NCI-H1092 treated with DMSO at 0.1 percent for 48 hours (cell line): ENCODE measurements at regions not wholly inside any gene's neighbourhood (a gene's known extent, or its start where the extent isn't known, plus 50 kb on each side); places are given as distances from the start of the nearest gene placed in this dataset.
"Not testable (repeated sequence)": the region's sequence is repeated elsewhere in the genome, so short reads cannot be mapped to it uniquely, and the experiment has no call there.

Experiments used
- DNase-seq: peaks from one replicate; lab custom pipeline; 2025; lab: John Stamatoyannopoulos, UW

- no peak for DNase-seq
These were observed 1098.6 kb downstream of the TAF11L14 start for GRCh38 chr5:18732556-18733479.

DNA sequence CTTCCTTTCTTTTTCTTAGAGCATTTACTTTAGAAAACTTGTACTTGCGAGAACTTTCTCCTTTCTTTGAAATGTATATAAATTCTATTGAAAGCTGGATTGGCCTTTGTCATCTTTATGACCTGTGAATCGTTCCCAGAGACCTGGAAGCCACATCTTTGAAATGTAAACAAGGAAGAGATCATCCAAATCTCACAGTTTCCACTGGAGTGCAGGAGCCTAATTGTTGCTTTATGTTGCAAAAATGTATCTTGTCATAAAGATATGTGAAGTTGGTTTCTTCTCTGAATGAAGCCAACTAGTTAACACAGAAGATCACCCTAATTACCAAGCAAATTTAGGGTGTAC lies 1101.8 kb downstream of the TAF11L14 start:
- DNase-seq = no peak

- DNase-seq = not testable (repeated sequence)
These were observed 1102.5 kb downstream of the TAF11L14 start for GRCh38 chr5:18736736-18737135.

- DNase-seq = no peak
These were observed 1106.0 kb downstream of the TAF11L14 start for GRCh38 chr5:18740301-18740700.

DNA sequence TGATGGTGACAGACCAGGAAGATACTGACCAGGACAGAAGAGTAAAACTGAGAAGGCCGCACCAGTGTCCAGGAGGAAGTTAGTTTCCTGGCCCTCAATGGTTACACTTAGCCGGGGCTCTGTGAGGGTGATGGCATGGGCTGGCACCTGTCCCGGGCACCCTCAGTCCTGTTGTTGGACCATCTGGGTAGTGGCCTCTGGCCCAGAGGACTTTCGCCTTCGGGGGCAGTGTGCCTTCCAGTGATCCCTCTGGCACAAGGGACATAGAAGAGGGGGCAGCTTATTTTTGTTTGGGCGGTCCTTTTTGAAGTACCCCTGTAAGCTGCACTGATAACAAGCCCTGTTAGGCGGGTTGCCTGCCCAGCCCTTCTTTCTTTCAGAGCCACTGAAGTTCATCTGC lies 1108.6 kb downstream of the TAF11L14 start:
- DNase-seq = no peak

- no peak for DNase-seq
These were observed 1110.2 kb downstream of the TAF11L14 start for GRCh38 chr5:18744441-18744840.

GRCh38 chr5:18745042-18745987 lies 1111.1 kb downstream of the TAF11L14 start:
- peak; percentile 81 for DNase-seq

DNA sequence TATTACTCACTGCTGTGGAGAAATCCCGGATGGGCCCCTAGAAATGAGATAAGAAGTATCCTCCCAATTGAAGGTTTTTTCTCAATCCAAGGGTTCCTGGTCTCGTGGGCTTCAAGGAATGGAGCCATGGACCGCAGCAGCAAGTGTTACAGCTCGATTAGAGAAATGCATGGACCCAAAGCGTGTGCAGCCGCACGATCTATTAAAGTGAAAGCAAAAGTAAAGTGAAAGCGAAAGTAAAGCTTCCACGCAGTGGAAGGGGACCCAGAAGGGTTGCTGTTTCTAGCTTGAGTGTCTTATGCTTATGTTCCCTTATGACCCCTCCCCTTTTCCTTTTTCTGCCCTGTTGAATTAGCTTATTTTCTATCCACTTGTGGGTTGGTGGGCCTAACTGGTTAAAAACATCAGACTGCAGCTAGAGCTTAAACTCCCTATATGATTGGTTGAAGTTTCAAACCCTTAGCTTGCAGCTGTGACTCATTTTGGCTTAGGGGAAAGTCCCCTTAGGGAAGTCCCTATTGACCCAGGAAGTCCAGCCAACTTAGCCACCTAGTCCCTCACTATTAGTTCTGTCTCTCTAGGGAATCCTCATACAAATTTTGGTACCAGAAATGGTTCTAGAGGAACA lies 1111.8 kb downstream of the TAF11L14 start:
- peak; percentile 81 for DNase-seq

GRCh38 chr5:18749763-18750162 lies 1115.5 kb downstream of the TAF11L14 start:
- DNase-seq = no peak

GRCh38 chr5:18752317-18752716 lies 1118.1 kb downstream of the TAF11L14 start:
- no peak for DNase-seq

DNA sequence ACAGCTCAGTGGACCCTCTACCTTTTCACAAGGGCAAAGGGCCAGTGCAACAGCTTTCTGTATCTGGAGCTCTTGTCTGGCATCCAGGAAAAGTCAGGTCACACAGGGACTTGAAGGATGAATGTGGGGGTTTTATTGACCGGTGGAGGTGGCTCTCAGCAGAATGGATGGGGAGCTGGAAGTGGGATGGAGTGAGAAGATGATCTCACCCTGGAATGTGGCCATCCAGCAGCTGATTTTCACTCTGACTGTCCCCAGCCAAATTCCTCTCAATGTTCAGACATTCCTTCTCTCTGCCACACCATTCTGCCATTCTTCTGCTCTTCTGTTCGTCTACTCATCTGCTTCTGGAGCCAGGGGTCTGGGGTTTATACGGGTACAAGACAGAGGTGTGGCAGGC lies 1119.9 kb downstream of the TAF11L14 start:
- DNase-seq = no peak

GRCh38 chr5:18761801-18762200 lies 1127.5 kb downstream of the TAF11L14 start:
- DNase-seq = no peak

GRCh38 chr5:18764161-18764560 lies 1129.9 kb downstream of the TAF11L14 start:
- DNase-seq = no peak

GRCh38 chr5:18765304-18765703 lies 1131.0 kb downstream of the TAF11L14 start:
- no peak for DNase-seq

GRCh38 chr5:18771097-18771610 lies 1136.9 kb downstream of the TAF11L14 start:
- no peak for DNase-seq

DNA sequence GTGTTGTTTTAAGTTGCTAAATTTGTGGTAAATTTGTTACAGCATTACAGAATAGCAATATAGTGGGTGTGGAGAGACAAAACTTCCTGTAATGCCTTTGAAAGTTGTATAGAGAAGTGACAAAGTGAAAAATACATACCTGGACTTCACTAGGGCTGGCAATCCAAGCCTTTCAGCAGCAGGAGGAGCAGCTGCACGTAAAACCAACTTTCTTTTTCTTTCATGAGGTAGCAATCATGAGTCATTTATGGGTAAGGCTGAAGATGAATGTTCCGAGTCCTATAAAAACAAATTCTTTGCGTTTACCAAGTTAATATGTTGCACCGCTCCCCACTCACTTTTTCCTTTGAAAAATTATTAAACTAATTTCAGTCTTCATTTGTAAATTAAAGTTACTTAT lies 1138.2 kb downstream of the TAF11L14 start:
- no peak for DNase-seq

- no peak for DNase-seq
These were observed 1144.0 kb downstream of the TAF11L14 start for GRCh38 chr5:18778225-18778624.

DNA sequence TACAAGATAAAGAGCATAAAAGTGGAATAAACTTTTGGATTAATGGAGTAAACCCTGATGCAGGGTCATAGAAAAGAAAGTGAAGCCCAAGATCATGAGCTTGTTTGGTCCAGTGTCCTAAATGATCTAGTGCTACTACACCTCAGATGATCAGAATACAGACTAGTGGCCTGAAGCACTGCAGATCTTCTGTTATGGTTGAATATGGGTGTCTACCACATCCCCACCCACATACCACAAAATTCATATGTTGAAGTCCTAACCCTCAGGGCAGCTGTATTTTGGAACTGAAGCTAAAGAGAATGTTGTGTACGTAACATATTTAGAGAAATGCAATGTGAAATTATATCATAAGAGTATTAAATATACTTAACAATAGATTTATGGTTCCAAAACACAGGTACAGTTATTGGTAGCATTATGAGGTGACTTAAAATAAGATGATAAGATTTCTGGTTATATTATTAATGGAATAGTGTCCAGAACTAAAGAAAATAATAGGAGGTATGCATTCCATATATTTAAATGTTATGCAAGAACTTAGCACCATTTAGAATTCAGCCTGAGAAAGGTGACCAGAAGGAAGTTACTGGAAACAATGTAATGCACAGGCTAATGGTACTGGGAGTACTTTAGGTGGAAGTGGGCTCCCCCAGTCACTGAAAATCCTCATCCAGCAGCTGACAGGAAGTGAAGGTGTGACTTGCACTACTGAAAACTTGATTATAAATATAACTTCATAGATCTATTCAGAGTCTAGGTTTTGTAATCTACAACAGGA lies 1155.1 kb downstream of the TAF11L14 start:
- no peak for DNase-seq

- no peak for DNase-seq
These were observed 1157.9 kb downstream of the TAF11L14 start for GRCh38 chr5:18792145-18792544.

DNA sequence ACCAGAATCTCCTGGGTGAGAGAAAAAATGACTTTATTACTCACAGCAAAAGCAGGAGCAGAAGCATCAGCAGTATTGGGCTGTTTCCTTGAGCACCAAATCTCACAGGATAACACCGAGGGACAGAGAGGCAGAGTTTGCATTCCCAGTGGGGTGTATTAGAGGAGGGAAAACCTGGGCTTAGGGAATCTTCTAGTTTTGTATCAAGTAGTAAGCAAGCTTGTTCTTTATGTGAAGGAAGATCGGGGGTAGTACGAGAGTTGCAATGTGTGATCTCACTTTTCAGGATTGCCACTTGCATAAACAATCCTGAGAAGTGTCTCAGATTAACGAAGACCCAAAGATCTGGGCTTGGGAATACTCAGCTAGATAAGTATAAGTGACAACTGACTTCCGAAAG lies 1163.0 kb downstream of the TAF11L14 start:
- DNase-seq = no peak

- no peak for DNase-seq
These were observed 1163.8 kb downstream of the TAF11L14 start for GRCh38 chr5:18798058-18798457.
